Activated T-cell treated with anti-CD3 and anti-CD28 coated beads for 48 hours (primary cell): ENCODE measurements at regions not wholly inside any gene's neighbourhood (a gene's known extent, or its start where the extent isn't known, plus 50 kb on each side); places are given as distances from the start of the nearest gene placed in this dataset.

Experiments
- DNase-seq: peaks from one replicate; pipeline ENCODE4 v3.0.0-alpha.2; 2020; ENCODE audit warnings: low read depth

DNA sequence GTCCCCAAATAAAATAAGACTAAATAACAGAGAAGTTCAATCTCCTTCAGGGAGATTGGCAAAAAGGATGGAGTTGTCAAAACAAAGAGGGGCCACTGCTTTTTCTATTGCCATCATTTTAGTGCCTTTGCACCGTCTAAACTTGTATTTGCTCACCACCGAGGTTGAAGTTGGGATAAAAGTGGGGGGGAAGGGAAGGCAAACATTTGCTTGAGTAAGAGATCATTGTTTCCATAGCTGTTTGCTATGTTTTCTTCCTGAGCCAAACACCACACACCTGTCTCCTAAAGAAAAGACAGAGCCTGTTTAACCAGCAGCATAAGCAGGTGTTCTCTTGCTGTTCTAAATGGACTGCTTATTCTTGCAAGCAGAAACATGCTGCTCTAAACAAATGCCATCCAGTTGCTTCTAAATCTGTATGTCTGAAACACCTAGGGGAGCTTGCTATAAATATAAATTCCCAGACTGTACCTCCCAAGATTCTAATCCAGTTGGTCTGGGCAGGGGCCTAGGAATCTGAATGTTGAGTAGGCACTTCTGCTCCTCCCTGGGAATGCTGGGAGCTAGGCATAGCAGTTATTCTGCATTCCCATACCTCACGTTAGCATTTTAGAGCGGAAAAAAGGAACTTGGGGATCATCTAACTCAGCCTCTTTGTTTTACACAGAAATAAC lies 179.4 kb upstream of the ARL4C start:
- DNase-seq, result no peak

DNA sequence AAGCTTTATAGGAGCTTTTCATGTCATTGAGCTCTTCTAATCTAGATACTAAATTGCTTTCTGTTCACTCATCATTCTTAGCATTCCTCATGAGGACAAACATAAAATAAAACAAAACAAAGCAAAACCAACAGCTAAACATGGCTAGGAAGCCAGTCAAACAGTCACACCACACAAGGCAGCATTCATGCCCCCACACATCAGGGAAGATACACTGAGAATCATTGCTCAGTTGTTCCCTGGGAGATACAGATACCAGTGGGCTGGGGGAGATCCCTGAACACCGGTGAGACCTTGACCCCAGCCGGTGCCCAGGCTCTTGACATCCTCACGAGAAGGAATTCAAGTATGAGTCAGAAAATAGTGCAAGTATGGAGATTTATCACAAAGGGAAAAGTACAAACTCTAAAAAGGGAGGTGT lies 177.9 kb upstream of the ARL4C start:
- DNase-seq, result no peak

DNA sequence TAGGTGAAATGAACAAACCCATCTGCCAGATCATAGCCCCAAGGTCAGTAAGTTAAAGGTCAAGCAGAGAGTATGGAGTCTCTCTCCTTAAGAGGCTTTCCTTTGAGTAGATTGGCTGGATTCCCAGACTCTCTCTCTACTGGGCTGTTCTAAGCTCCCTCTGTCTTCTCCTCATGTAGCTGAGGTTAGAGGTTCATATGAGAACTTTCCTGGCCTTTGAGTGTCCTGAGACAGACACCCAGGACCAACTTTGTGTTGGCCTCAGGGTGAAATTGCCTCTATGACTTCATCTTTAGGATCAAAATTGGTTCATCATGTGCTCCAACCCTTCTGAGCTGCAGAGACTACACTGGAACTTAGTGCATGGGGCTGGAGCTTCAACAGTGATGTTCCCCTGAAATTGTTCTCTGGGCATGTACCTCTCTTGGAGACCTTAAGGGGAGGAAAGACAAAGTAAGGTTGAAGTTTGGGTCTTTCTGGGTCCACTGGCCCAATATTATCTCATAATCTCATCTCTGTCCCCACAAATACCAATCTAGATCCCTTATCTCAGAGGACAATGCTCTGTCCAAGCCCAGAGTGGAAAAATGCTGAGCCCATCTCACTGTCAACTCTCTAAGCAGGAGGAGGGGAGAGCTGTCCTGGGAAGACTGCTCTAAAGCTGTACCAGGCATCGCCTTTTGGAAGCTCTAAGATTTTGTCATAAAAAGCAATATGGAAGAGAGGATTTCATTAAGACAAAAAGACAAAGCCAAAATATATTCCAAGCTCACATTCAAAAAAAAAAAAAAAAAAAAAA lies 177.3 kb upstream of the ARL4C start:
- DNase-seq, result no peak

DNA sequence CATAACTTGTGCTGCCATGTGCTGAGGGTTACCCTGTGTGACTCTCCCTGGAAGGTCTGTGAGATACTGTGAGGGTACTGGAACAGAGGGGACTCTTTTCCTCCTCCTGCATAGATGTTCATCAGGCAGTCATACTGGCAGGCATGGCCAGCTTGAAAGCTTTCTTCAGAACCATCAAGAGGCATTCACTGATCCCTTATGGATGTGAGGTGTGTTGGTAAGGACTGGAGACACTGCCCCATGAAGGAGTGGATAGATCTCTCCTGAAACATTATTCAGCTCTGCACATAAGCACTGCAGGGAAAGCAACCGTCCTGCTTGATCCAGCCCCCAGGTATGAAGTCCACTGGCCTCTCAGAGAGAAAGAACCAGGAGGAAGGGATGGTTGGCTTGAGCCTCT lies 176.6 kb upstream of the ARL4C start:
- no peak for DNase-seq

DNA sequence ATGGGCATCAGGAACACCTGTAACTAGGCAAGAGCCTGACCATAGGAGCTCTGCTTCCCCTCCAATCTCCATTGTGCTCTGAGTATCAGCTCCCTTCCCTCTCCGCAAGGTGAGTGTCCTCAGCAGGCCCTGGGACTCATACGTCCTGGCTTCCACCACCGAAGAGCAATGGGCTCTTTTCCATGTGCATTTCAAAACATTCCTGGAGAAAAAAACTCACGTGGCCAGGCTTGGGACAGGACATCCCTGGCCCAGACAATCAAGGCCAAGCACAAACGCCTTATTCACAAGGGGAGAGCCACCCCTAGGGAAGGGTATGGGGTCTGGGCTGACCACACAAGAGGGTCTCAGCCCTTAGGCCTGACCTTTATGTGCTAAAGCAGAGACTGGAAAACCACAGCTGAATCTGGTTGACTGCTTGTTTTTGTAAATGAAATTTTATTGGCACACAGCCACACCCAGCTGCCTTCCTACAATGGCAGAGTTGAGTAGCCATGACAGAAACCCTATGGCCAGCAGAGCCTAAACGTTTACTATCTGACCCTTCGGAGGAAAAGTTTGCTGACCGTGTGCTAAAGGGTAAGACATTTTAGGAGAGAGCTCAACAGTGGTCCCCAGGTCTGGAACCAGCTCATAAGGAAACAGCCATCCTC lies 175.7 kb upstream of the ARL4C start:
- DNase-seq, result no peak

DNA sequence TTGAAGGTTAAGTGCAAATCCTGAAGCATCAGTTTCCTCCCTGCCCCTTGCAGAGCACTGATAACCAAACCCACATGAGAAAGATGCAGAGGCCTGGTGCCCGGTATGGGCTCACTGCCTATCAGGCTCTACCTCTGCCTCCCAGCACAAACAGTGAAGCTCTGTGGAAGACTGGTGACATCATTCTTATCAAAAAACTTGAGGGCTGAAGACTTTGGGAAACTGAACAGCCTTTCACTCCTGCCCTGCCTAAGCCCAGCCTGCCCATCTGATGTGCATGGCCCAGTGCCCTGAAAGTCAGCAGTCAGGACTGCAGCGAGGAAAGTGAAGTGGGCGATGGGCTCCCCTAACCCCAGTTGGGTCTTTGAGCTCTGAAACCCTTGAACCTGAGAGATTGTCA lies 174.8 kb upstream of the ARL4C start:
- no peak for DNase-seq

DNA sequence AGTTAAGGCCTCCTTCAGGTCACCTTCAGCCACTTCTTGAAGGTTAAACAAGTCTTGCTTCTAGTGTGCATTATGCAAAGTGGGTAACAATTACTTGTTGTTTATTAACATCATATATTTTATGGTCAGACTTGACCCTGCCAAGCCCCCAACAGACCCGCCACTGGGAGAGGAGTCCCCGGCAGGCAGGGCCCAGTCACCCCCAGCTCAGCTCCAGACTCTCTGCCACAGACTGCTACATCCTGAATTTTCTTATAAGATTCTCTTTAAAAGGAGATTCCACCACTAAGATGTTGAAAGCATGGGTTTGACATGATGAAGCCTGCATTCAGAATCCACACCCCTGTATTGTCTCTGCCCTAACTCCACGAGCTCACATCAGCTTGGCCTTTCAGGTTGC lies 174.3 kb upstream of the ARL4C start:
- DNase-seq, result no peak

DNA sequence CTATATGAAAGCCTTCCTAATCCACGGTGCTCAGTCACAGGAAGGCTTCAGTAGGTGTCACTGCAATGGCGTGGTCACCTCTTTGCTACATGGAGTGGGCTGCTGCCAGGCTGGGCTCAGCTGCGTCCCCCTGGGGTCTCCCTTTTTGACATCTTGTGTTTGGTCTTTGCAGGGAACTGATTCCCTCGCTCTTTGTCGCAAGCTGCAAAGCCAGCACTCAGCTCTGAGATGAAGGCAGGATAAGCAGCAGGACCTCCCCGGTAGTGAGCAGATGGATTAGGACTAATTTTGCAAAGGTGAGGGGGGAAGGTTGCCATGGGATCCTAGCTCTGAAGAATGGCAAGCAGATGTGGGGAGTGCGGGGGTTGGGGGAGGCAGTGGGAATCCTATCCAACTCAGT lies 173.9 kb upstream of the ARL4C start:
- DNase-seq, result no peak

DNA sequence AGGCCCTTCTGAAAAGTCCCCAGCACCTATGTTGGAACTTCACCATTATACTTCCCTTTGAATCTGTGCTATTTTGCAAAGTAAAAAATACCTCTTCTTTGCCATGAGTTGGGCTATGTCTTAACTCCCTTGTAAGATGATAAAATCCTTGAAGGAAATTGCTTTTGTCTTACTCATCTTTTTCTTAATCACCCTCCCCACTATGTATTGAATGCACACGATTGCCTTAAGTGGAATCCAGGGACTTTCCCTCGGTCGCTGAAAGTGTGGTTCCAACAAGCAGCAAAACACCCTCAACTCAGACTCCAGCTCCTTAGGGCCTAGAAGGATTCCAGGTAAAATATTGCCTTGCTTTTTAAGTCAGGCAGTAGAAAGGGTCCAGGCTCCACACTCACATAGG lies 173.2 kb upstream of the ARL4C start:
- no peak for DNase-seq

DNA sequence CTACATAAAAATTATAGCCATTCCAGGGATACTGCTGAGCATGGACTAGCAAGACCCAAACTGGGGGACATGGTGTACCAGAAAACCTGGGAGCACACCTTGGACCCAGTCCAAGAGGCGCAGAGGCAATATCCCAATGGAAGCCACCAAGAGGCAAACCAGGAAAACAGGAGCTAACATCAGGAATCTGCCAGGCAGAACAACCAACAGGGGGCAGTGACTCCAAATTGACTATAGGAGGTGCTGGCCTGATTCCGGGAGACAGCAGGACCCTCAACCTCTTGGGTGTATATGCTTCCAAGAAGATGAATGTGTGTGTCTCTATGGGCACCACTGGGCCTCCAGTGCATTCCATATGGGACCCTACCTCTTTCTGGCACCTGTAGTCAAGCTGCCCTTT lies 172.7 kb upstream of the ARL4C start:
- no peak for DNase-seq

DNA sequence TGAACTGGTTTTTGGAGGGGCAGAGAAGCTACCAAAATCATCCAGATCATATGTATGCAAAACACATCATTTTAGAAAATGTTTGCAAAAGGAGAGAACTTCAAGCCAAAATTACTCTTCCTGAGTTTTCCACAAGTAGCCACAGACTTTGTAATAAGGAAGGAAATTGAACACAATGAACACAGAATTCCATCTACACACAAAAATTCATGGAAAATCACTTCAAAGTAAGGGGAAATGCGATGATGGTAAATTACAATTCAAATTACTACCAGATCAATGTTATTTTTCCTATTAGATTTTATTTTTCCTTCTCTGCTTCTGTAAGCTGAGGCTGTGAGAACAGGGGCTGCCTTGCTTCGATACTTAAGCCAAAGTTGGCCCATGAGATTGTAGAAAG lies 172.1 kb upstream of the ARL4C start:
- DNase-seq, result no peak

DNA sequence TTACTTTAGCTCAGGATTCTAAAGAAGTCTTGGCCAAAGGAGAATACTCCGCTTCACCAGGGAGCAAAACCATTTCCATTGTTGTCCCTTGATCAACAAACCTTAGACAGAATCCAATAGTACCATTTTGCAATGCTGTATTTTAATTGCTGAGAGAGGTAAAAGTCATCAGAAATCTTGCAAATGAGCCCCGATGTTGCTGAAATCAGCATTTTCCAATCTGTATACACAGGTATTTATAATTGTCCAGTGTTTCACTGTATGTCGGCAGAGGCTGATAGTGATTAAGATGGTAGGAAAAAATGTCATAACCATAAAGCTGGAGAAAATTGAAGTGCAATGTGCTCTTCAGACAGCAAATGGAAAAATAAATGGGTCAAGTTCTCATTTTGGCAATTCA lies 170.0 kb upstream of the ARL4C start:
- no peak for DNase-seq

DNA sequence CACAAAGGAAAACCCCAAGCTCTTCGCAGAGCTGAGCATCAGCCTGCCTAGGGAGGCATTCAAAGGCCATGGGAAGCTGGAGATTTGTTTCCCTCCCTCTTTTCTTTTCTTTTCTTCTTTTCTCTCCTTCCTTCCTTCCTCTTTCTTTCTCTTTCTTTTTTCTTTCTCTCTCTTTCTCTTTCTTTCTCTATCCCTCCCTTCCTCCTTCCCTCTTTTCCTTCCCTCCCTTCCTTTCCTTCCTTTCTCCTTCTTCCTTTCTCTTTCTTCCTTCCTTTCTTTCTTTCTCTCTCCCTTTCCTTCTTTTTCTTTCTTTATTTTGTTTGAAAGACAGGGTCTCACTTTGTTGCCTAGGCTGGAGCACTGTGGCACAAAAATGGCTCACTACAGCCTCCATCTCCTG lies 168.4 kb upstream of the ARL4C start:
- DNase-seq, result no peak

DNA sequence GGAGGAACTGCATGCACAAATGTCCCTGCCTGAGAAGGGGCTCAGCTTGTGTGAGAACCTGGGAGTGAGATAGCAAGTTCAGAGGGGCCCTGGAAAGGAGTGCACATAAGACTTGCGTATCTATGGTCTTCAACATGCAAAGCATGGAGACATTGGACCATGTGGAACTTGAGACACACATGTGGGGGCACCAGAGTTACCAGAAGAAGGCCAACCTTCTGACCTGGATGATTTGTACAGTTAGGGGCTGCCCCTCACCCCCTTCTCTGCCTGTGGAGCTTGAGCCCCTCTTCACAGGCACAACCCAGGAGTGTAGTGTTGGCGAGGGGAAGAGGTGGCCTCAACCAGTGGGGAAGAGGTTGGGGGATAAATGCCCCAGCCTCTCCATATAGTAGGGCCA lies 165.0 kb upstream of the ARL4C start:
- DNase-seq, result no peak

DNA sequence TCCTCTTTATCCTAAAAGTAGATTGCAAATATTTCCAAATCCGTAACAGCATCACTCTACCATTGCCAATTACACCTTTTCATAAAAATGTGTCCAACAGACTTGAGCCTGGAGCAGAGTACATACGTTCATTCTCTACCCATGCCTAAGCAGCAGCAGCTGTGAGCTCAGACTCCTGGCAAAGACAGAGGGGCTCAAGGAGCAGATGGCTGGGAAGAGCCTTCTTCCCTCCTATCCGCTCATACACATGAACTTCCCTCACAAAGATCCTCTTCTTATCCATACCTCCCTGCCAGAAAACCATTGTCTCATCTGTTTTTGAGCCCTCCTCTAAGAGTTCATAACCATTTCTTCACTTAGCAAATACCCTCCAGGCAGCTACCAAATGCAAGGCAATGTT lies 164.3 kb upstream of the ARL4C start:
- no peak for DNase-seq

DNA sequence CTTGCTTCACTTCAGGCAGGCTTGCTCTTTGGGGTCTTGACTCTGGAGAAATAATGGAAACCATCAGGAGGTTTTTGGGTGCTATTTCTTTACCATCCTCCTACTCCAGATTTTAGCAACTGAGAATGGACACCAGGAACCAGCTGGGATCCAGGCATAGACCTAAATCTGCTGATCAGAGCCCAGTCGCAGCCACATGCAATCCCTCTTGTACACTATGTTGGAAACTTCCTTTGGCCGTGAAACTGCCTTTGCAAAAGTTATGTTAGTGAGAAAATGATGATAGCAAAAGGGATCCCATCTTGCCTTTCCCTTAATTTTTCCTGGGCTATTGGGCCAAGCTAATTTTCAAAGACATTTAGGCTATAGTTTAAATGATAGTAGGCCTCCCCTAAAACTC lies 158.8 kb upstream of the ARL4C start:
- no peak for DNase-seq

DNA sequence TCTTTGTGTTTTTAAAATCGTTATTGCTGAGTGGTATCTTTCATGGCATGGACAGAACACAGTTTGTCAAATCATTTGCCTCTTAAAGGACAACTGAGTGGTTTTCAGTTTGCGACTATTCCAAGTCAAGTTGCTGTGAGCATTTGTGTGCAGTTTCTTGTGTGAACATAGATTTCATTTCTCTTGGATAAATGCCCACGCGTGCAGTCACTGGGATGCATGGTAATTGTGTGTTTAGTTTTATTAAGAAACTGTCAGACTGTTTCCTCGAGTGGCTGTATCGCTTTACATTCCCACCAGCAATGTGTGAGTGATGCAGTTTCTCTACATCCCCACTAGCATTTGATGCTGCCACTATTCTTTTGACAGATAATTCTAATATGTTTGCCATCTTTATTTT lies 154.0 kb upstream of the ARL4C start:
- DNase-seq, result no peak

DNA sequence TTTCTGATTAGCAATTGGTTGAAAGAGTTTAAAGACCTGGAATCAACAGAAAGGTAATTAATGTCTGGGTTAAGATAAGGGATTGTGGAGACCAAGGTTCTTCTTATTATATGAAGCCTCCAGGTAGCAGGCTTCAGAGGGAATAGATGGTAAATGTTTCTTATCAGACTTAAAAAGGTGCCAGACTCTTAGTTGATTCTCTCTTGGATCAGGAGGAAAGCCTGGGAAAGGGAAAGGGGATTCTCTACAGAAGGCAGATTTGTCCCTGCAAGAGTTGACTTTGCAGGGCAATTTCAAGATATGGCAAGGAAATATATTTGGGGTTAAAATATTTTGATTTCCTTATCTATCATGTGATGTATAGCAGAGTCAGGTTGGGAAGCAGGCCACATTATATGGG lies 153.1 kb upstream of the ARL4C start:
- no peak for DNase-seq

DNA sequence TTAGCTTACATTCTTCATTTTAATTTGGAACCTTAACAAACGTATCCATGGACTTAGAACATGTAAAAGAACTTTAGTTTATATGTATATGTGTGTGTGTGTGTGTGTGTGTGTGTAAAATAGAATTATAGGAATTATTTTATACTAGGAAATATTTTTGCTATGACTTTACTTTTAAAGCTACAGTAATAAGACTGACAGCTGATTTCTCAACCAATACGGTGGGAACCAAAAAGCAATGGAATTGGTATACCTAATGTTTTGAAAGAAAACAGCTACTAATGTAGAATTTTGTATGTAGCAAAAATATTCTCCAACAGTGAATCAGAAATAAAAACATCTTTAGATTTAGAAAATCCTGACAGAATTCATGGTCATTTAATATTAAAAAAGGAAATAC lies 146.5 kb upstream of the ARL4C start:
- DNase-seq, result no peak

DNA sequence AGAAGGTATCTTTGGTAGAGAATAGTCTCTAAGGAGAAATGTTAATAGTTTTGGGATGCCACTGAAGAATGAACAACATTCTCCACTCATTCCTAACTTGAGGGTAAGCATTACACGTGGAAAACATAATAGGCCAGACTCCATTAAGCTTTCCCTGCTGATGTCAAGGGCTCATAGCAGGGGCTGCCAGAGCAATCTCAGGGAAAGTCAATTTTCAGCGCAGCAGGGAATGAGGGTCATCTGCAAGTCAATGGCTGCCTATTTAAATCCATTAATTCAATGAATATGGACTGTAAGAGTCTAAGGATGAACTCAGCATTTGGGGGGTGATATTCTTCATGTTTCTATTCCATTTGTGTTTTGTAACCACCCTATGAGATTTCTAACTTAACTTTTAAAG lies 144.2 kb upstream of the ARL4C start:
- no peak for DNase-seq

DNA sequence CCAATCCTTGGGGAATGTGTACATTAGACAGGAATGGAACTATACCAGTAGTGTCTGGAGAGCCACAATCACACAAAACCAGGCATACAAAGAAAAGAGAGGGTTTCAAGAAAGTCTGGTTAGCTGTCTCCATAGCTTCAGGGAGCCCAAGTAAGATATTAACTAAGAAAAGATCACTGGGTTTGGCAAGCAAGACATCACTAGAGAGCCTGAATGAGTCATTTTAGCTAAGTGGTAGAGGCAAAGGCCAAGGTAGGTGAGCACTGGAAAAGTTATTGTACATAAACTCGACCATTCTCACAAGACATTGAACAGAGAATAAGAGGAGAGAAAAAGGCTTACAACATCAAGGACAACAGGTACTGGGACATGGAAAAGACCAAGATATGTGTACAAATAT lies 143.8 kb upstream of the ARL4C start:
- no peak for DNase-seq

DNA sequence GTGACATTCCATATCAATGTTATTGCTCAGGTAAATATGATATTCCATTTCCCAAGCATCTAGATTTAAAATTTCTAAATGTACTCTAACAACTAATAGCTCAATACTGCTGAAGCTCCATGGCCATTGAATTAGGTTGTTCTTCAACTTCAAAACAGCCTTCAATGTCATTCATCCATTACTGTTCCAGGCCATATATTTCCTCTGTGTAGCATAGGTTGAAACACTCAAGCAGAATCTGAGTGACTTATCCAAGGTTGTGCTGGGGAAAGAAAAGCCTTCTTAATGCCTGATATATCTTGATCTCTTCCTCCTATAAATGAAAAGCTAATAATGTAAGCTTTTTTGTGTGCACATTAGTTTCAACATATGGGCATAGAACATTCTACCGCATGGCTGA lies 142.1 kb upstream of the ARL4C start:
- no peak for DNase-seq

DNA sequence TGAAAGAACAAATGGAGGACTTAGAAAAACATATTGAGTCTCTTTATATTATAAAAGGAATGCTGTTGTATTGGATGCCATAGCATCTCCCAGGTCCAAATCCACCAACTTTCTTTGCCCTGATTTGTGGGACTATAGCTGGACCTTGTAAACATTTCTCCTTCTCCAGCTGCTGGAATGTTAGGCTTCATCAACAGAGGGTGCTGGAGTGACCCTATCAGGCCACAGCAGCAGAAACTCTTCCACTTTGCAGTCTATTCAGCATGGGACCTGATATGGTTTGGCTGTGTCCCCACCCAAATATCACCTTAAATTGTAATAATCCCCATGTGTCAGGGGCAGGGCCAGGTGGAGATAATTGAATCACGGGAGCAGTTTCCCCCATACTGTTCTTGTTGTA lies 138.4 kb upstream of the ARL4C start:
- DNase-seq, result no peak
